Left ventricle myocardium superior (tissue), 1 donor: ENCODE measurements at regions not wholly inside any gene's neighbourhood (a gene's known extent, or its start where the extent isn't known, plus 50 kb on each side); places are given as distances from the start of the nearest gene placed in this dataset.

Experiments used
- ATAC-seq: fragments of 200-7000 bp; cut with Tn5 transposase; one replicate; pipeline ENCODE4 v1.9.1; 2020; ENCODE audit warnings: mild to moderate bottlenecking, moderate library complexity
- DNase-seq: peaks from one replicate; pipeline ENCODE4 v3.0.0-alpha.2; 2020
- intact Hi-C: fragments of 100-400 bp; cut with micrococcal nuclease; formaldehyde crosslinking; loops from one replicate; pipeline ENCODE4 v1.11.0; 2022
- donor health status: DM: no; HTN: yes; CAD: no; lungs with severe emphysema.

DNA sequence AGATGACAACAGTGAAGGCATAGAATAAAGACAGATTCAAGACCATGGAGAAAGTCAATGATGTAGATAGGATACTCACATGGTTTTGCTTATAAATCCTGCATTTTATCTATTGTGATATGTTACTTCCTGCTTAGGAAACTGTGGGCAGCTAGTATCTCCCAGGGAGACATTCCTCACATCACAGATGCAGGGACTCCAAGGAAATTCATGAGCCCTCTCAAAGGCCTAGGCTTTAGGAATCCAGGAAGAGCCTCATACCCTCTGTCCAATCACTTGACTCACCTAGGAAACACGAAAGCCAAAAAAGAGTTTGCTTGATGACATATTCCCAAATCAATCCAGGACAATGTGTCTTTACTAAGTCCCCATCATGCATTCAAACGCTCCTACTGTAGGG, 247.8 kb upstream of the KLHL29 start:
- intact Hi-C loops = no loop called here
- ATAC-seq = no peak
- no peak for DNase-seq

DNA sequence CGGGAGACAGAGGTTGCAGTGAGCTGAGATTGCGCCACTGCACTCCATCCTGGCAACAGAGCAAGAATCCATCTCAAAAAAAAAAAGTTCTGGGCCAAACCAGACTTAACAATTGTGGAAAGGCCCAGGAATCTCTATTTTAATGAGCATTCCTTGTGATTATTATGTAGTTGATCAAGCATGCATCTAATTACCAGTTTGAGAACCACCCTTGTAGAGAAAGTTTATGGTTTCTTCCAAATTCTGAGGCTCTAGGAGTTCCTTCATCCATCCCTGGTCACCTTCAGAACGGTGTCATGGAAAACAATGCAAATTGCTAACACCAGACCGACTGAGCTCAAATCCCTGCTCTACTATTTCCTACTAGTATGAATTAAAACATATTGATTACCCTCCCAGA, 246.3 kb upstream of the KLHL29 start:
- intact Hi-C loops = no loop called here
- no peak for ATAC-seq
- DNase-seq = no peak

DNA sequence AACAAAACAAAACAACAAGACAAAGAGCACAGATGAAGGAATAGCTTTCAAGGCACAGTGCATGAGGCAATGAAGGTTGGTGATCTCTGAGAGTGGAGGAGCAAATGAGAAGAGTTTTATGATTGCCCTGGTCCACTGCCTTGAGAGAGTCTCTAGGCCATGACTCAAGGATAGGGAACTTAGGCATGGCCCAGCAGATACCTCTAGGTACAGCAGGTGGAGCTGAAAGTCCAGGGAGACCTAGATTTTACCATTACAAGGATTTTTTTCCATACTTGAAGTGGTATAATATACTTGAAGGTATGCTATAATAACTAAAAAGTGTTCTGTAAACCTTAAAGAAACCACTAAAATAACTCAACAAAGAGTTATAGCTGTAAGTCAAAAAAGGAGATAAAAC, 239.5 kb upstream of the KLHL29 start:
- no peak for DNase-seq
- intact Hi-C loops = no loop called here
- ATAC-seq = no peak

DNA sequence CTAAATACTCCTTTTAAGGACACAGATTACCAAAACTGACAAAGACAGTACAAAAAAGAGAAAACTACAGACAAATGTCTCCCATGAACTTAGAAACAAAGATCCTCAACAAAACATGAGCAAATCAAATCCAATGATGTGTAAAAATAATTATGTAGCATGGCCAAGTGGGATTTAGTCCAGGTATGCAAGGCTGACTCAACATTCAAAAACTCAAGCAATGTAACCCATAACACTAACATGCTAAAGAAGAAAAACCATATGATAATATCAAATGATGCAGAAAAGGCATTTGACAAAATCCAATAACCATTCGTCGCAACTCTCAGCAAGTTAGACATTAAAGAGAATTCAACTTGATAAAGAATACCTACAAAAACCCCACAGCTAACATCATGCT, 239.0 kb upstream of the KLHL29 start:
- DNase-seq = no peak

DNA sequence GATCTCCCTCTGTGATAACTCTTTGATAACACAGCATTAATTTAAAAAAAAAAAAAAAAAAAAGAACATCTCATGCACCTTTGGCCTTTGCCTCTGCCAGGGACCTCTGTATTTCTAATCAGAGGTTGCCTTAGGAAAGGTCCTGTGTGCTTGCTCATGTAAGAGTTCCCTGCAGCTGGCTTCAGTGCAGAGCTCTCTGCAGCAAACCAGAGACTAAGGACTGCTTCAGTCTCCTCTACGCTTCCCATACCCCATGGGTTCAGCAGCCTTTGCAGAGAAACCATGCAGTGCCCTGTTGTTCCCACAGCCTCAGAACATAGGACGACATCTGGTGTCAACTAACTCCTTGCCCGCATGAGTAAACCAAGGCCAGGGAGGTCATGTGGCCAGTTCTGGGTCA, 236.6 kb upstream of the KLHL29 start:
- ATAC-seq (no peak), DNase-seq (no peak)
- intact Hi-C loops = no loop called here

More for the DNA sequence above, 239.0 kb upstream of the KLHL29 start:
- ATAC-seq = no peak
- intact Hi-C loops = no loop called here

GRCh38 chr2:23149777-23150176, 235.2 kb upstream of the KLHL29 start:
- ATAC-seq (no peak), DNase-seq (no peak)
- intact Hi-C loops = no loop called here

DNA sequence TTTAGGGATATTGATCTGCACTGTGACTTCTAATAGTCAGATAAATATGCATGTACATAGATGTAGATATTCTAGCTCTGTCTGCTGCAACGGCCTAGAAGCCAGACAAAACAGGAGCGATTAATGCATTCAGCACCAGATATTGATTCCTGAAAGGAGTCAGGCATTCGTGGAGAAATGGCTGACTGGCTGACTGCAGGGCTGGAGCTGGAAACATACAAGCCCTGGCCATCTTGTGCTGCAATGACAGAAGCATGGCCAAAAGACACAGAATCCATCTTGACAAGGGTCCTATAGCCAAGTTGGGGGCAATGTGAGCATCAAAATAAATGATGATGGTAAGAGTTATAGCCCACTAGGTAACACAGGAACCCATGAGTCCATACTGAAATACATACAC, 231.5 kb upstream of the KLHL29 start:
- ATAC-seq = no peak

GRCh38 chr2:23155022-23155421, 230.0 kb upstream of the KLHL29 start:
- ATAC-seq (no peak), DNase-seq (no peak)
- intact Hi-C loops = no loop called here

More for the DNA sequence above, 231.5 kb upstream of the KLHL29 start:
- no peak for DNase-seq
- intact Hi-C loops = no loop called here

DNA sequence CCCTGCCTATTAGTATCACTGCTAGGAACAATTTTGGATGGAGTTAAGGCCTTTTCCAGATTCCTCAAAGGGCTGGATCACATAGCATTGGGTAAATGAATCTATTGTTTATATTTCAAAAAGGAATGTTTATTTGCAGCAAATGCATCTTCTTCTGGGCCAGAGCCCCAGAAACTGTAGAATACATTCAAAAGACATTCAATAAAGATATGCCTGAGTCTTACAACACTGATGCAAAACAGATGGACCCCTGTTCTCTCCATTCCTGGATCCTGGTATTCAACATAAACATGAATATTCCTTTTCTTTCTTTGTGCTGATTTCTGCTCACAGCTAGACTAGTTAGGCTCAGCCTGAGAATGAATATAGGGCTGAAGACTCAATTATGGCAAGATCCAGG, 227.2 kb upstream of the KLHL29 start:
- ATAC-seq (no peak), DNase-seq (no peak)
- intact Hi-C loops = no loop called here

DNA sequence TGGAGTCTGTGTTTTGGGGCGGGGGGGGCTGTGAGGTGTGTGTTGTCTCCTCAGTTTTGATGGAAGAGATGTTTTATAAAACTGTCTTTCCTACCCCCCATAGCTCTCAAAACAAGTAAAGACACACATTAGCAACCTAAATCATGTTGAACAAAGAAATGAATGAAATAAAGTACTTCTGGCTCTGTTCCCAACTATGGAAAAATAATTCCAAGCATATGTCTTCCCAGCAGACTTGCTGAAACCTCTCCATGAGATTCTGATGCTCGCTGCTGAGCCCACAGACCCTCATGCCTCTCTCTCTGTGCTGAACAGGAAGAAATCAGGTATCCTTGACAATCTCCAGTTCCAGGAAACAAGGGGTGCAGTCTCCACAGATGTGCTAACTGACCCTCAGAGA, 226.7 kb upstream of the KLHL29 start:
- intact Hi-C loops = no loop called here
- no peak for ATAC-seq
- no peak for DNase-seq

DNA sequence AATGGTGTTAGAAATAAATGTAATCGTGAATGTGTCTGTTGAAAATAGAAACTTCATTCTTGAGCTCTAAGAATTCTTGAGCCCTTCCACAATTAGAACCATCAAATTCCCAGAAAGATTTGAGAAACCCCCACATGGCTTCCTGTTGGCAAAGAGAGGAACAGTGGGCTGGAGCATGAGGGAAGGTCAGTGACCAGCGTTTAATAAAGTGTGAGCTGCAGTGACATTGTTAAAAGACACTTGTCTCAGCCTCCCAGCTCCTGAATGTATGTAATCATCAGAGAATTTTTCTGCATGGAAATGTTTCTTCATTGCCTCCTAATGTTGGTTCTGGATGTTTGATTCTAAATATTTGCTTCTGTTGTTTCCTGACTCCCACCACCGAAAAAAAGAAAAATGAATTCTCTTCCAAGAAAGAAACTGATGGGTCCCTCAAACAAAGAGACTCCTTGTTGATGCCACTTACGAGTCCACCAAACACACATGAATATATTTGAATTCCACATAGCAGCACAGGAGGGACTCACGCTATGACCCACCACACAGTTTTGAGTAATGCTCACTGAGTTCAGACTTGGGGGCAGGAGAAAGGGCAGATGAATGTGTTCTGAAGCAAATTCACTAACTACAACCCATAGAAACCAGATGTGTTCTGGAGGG, 225.1 kb upstream of the KLHL29 start:
- intact Hi-C loops = no loop called here
- no peak for DNase-seq
- ATAC-seq = no peak

DNA sequence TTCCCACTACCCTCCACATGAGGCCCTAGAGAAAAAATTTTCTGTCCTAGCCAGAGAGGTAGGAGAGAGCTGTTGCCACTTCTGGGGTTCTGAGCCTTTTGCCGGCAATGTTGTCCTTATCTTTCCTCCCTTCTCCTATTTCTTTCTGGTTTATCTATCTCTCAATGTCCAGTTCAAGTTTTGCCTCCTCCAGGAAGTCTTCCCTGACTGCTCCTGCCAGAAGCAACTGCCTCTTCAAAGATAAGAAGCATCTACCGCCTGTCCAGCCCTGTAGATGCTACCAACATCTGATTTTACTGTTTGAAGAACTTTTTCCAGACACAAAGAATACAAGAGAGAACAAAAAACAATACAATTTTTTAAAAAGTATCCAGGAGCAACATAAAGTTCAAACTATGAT, 220.8 kb upstream of the KLHL29 start:
- ATAC-seq (no peak), DNase-seq (no peak)
- intact Hi-C loops = no loop called here

GRCh38 chr2:23169896-23170295, 215.1 kb upstream of the KLHL29 start:
- intact Hi-C loops = no loop called here
- no peak for DNase-seq
- no peak for ATAC-seq

DNA sequence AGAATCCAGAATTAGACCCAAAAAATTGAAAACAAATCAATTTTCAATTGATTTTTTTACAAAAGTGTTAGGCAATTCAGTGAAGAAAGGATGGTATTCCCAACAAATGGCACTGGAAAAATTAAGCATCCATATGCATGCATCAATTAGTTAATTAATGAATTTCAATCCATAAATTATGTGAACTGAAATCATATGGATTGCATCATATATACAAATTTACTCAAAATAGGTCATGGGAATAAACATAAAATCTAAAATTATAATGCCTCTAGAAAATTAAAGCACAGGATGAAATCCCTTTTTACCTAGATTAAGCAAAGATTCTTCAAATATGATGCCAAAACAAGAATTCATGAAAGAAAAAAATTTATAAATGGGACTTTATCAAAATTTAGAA, 213.9 kb upstream of the KLHL29 start:
- ATAC-seq = no peak
- intact Hi-C loops = no loop called here
- no peak for DNase-seq

DNA sequence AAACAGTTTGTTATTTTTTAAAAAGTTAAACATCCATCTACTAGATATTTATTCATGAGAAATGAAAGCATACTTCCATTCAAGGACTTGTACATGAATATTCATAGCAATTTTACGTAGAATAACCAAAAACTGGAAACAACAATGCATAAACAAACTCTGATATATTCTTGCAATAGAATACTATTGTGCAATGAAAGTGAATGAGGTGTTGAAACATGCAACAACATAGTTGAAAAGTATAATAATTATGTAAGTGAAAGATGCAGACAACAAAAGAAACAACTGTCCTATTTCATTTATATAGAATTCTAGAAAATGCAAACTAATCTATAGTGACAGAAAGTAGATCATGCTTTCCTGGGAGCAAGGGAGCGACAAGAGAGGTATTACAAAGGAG, 206.6 kb upstream of the KLHL29 start:
- DNase-seq = no peak
- intact Hi-C loops = no loop called here
- no peak for ATAC-seq

- ATAC-seq = no peak
- intact Hi-C loops = no loop called here
- DNase-seq = no peak
Measured at GRCh38 chr2:23183733-23184132, 201.2 kb upstream of the KLHL29 start.

- intact Hi-C loops = no loop called here
- no peak for ATAC-seq
- DNase-seq = no peak
Measured at GRCh38 chr2:23198316-23199114, 186.5 kb upstream of the KLHL29 start.

DNA sequence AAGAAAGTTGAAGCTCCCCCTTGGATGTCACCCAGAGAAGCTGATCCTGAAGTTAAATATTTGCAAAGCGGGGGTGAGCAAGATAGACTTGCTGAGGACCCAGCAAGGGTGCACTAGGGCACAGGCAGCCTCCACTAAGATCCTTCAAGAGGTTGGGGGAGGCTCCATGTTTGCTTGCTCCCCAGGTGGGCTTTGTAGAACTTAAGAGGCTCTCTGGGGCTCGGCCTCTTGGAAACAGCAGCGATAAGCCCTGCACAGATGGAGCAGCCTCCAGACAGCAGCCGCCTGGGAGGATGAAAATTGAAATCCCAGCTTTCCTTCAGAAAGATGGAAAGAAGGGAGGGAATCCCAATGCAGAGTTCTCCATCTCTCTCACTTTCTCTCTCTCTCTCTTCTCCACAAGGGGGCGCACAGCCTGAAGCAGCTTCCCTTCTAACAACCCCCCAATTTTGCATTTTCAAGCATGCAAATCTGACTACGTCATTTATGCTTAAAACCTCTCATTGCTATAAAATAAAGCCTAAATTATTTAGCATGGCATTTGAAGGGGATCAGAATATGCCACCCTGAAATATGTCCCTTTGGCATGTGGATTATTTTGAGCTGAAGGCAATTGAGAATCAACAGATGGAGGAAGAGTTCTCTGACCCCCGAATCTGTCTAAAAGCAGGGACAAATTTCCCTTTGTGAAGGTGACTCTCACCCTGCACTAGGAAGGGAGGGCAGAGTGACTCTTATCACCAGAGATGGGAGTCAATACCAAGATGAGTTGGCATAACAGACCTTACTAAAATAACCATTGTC, 185.7 kb upstream of the KLHL29 start:
- no peak for DNase-seq
- intact Hi-C loops = no loop called here
- ATAC-seq = no peak

GRCh38 chr2:23200068-23200786, 184.8 kb upstream of the KLHL29 start:
- DNase-seq (no peak), ATAC-seq (no peak)
- intact Hi-C loops = no loop called here

DNA sequence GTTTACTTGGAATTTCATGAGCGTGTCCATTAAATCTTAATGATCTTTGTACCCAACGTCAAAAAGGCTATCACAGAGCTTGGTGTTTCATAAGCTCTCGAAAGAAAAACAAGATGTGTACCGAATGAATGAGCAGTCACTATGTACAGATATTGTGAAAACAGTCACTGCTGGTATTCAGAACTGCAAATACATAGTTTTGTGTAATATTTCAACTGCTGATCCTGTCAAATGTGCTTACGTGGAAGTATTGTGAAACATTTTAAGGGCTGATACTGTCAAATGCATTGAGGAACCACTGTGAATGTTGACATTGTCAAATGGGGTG, 184.2 kb upstream of the KLHL29 start:
- DNase-seq = no peak
- intact Hi-C loops = no loop called here
- no peak for ATAC-seq
